Activated naive CD8-positive, alpha-beta T cell treated with anti-CD3 and anti-CD28 coated beads for 36 hours (primary cell): ENCODE measurements at regions not wholly inside any gene's neighbourhood (a gene's known extent, or its start where the extent isn't known, plus 50 kb on each side); places are given as distances from the start of the nearest gene placed in this dataset.
A peak's percentile ranks its signal among the peaks of the same experiment; 100 is the strongest.

ENCODE experiments used
- DNase-seq: peaks from one replicate; pipeline ENCODE4 v3.0.0; 2021
- H3K27ac Mint-ChIP-seq: one replicate; pipeline ENCODE4 v1.8.0; 2022; ENCODE audit warnings: mild to moderate bottlenecking, moderate library complexity, mixed read lengths
- H3K27me3 Mint-ChIP-seq: one replicate; pipeline ENCODE4 v1.8.0; 2022; ENCODE audit warnings: mild to moderate bottlenecking, mixed read lengths
- H3K36me3 Mint-ChIP-seq: one replicate; pipeline ENCODE4 v1.8.0; 2021; ENCODE audit warnings: mild to moderate bottlenecking, mixed read lengths
- H3K4me1 Mint-ChIP-seq: one replicate; pipeline ENCODE4 v1.8.0; 2021; ENCODE audit warnings: mixed read lengths
- H3K4me3 Mint-ChIP-seq: one replicate; pipeline ENCODE4 v1.8.0; 2022; ENCODE audit warnings: mild to moderate bottlenecking, moderate library complexity, mixed read lengths
- H3K9me3 Mint-ChIP-seq: one replicate; pipeline ENCODE4 v1.8.0; 2022; ENCODE audit warnings: mixed read lengths

DNA sequence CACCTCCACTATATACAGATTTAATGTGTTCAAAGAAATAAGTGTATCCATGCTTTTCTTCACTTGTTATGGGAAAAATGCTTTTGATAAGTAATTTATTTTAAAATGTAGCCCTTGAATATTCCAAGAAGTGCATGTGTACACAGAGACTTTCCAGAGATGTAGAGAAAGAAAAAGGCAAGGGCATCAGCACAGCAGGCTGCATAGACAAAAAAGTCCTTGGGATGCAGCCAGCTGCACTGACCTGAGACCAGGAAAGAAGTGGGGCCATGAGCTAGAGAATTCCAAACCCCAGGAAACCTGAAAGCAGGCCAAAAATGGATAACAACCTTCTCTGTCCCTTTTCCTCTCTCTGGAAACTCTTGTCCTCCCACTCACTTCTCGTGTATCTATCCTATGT is 51.6 kb upstream of the PRDM8 start:
- Mint-ChIP-seq H3K4me1 (peaks cover 14% of the 10 kb centered on the region), H3K27me3 (no peaks in the 10 kb centered on the region), H3K27ac (no peak overlapping the region), H3K4me3 (no peak overlapping the region), H3K9me3 (no peaks in the 10 kb centered on the region), H3K36me3 (no peaks in the 10 kb centered on the region)
- DNase-seq: no peak

DNA sequence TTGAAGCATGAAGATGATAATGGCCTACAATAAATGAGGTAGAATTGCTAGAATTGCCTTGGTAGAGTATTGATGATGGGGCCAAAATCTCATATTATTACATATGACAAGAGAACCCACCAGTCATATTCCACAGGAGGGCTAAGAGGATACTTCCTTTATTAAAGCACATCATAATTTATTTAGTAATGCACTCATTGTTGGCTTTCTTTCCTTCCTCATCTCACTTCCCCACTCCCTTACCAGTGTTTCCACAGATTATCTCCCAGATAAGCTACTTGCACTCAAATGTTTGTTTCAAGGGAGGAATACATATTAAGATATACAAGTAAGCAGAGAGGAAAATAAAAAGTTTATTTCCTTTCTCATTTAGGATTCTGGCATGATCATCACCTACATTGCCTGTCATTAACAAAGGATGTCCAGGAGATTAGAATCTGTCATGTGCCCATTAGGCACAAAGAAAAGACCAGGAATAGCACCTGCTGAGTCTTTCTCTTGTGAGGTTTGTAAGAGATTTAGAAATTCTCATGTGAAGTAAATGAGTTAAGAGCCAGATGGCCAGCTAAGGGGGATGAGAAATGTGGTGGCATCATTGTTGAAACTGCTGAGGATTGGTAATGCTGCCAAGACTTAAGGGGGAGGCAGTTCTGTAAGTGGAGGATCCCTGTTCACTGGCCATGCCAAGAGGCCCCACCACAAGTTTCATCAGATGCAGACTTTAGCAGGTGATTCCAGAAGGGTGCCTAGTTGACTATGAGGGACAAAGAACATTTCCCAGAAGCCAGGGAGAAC is 52.4 kb upstream of the PRDM8 start:
- Mint-ChIP-seq H3K36me3 (no peaks in the 10 kb centered on the region), H3K4me1 (peaks cover 21% of the 10 kb centered on the region), H3K27ac (no peak overlapping the region), H3K9me3 (no peaks in the 10 kb centered on the region), H3K27me3 (no peaks in the 10 kb centered on the region), H3K4me3 (no peak overlapping the region)
- no peak for DNase-seq

DNA sequence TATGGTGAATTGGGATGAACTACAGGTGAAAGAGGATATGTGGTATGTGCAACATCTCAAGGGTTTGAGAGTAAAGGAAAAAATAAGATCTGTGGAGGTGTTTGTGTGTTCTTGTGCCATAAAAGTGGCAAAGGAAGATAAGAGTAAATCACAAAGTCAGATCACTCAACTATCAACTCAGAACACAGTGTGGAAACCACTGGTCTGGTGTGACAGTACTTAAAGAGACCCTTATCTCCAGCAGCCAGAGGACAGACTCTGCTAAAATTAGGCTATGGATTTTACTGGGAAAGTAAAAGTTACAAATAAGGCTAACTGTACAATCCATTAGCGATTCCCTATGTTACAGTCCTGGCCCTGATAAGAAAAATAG is 54.0 kb upstream of the PRDM8 start:
- Mint-ChIP-seq H3K4me1 (peaks cover 36% of the 10 kb centered on the region), H3K4me3 (no peak overlapping the region), H3K36me3 (peaks cover 2% of the 10 kb centered on the region), H3K27me3 (no peaks in the 10 kb centered on the region), H3K9me3 (no peaks in the 10 kb centered on the region), H3K27ac (no peak overlapping the region)
- DNase-seq: no peak

DNA sequence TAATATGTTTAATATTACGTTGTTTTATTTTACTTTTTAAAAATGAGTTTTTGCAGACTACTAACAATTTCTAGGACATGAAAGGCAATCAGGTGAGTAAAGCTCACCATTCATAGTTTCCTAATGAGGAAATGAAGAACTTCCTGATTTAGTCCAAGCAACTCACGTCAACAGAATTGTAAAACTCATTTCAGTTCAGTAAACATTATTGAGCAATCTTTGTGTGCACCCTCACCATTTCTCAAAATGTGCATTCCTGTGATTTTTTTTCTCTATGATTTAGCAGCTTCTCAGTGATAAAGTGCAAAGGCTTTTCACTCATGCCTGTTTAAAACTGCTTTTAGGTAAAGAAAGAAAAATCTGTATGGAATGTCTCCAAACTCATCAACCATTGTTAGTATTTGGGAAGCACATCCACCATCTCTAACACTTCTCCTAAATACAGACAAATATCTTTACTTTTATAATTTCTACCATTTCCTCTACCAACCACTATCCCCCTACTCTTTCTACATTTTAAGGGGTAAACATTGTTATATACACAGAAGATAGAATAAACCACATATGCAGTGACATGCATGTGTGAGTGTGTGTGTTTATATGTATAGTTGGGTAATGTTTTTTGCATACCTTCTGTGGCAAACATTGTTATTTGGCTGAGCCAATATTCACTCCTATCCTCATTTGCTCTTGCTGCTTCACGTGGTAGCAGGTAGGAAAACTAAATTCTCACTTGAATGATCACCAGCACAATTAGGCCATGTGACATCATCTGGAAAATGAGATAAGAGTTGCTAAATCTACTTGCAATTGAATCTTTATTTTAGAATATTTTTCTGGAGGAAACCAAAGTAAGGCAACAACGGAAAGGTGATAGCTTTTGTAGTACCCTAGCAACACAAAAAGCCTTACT is 54.7 kb upstream of the PRDM8 start:
- H3K4me1 Mint-ChIP-seq: peaks cover 42% of the 10 kb centered on the region
- H3K36me3 Mint-ChIP-seq: peaks cover 3% of the 10 kb centered on the region
- no peak for DNase-seq
- H3K27me3 Mint-ChIP-seq: no peaks in the 10 kb centered on the region
- H3K4me3 Mint-ChIP-seq: no peak overlapping the region
- no peak overlapping the region for H3K27ac Mint-ChIP-seq
- no peaks in the 10 kb centered on the region for H3K9me3 Mint-ChIP-seq

DNA sequence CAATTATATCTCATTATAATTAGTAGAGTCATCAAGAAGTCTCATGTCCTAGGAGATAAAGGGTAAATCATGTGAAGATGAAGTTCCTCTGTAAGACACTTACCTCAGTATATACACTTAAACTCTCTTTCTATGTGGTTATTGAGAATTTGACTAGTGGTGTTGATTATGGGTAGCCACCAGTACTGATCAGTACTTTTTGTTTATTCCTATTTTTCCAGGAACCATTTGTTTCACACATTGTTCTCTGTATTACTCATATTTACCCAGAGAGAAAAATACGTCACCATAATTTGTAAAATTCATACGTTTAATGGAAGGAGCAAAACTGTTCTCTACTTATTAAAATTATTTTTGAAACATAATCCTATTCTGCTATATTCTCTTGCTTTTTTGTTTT is 55.8 kb upstream of the PRDM8 start:
- Mint-ChIP-seq H3K36me3 (peaks cover 6% of the 10 kb centered on the region), H3K9me3 (no peaks in the 10 kb centered on the region), H3K27ac (no peak overlapping the region), H3K4me3 (no peak overlapping the region), H3K4me1 (peaks cover 46% of the 10 kb centered on the region), H3K27me3 (no peaks in the 10 kb centered on the region)
- no peak for DNase-seq

DNA sequence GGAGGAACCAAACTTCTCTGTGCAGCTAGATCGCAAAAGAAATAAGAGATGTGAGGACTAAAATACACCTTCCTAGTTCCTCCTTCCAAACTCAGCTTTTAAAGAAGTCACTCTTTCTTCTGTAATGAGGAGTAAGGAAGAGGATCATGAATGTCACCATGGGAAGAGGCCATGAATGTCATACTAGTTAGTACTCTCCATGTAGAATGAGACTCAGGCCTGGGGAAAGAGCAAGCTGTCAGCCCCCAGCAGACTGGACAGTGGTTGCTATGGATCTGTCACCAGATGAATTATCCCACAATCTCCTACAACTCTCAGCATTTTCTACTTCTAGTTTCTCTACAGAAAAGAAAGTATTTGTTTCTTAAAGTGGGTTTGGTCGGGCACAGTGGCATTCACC is 57.1 kb upstream of the PRDM8 start:
- Mint-ChIP-seq H3K4me3 (no peak overlapping the region), H3K27me3 (no peaks in the 10 kb centered on the region), H3K36me3 (peaks cover 6% of the 10 kb centered on the region), H3K9me3 (no peaks in the 10 kb centered on the region), H3K27ac (peak overlapping the region; percentile 25), H3K4me1 (peaks cover 49% of the 10 kb centered on the region)
- no peak for DNase-seq

DNA sequence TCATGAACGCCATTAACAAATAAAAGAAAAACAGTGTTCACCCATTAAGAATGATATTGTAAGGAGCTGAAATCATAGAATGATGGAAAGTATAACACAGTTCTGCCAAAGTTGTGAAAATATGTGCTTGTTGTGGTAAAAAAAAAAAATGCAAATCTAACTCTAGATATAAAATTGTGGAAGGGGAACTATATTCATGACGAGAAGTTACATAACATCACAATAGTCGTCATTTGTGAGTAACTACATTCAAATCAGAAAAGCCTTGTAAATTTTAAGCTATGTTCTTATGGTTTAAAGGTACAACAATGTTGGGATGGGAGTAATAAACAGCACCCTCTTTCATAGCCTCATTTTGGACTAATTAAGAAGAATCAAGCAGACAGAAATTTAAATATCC is 57.6 kb upstream of the PRDM8 start:
- H3K4me3 Mint-ChIP-seq: no peak overlapping the region
- H3K36me3 Mint-ChIP-seq: peaks cover 6% of the 10 kb centered on the region
- H3K27me3 Mint-ChIP-seq: no peaks in the 10 kb centered on the region
- H3K27ac Mint-ChIP-seq: peak overlapping the region; percentile 11
- H3K9me3 Mint-ChIP-seq: no peaks in the 10 kb centered on the region
- no peak for DNase-seq
- peaks cover 54% of the 10 kb centered on the region for H3K4me1 Mint-ChIP-seq

DNA sequence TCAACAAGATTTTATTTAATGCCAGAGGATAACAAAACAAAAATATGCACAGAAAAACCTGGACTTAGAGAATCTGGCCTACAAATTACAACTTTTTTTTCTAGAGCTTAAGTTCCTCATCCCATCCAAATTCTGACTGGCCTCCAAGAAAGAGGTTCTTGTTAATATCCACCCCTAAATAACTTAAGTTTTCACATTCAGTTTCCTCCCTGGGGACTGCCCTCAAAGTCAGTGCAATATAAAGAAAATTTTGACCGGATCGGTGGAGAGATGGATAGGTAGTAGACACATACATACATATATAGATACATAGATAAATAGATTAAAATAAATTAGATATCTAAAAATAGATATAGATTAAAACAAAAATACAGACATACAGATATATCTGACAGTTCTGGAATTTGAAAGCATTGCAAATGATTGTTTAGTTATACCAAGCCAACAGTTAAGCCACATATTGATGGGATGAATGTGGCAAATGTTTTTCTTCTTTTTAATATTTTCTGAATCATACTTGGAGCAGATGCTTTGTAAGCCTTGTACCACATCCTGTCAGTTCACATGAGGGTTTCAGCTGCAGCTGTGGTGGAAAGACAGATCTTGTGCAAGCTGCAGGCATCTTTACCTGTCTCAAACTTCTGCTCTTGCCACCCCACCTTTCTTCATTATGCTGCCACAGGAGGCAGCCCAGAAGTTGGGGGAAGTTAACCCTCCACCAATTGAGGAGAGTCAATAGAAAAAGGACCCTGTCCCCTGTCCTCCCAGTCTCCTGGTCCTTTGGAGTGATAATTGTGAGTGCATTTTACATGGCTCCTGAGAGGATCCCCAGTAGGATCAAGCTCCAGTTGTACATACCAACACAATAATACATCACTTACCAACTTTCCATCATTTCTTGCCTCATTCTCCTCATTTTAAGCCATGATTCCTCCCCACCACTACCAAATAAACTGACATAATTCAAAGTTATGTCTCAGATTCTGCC is 58.5 kb upstream of the PRDM8 start:
- Mint-ChIP-seq H3K4me3 (peak overlapping the region; percentile 1), H3K27me3 (no peaks in the 10 kb centered on the region)

DNA sequence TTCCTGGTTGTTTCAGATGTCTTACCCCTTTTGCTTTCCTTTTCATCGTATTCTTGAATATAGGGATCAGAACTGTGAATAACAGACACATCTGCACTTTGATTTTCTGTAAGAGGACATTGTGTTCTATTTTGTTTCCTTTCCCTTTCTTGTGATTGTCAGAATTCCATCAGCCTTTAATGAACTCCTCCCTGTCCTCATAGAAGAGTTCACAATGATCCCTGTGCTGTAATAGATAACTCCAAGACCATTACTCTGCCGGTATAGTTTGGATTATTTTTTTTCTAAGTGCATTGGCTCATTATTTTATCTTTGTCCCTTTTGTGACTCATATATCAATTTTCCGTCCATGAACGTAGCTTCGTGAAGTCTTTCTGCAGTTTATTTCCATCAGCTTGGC is 59.7 kb upstream of the PRDM8 start:
- DNase-seq: no peak
- peak overlapping the region; percentile 2 for H3K4me3 Mint-ChIP-seq
- H3K27me3 Mint-ChIP-seq: no peaks in the 10 kb centered on the region
- peaks cover 50% of the 10 kb centered on the region for H3K4me1 Mint-ChIP-seq
- peaks cover 6% of the 10 kb centered on the region for H3K36me3 Mint-ChIP-seq
- H3K27ac Mint-ChIP-seq: peak overlapping the region; percentile 73
- H3K9me3 Mint-ChIP-seq: no peaks in the 10 kb centered on the region

More for the DNA sequence above, 58.5 kb upstream of the PRDM8 start:
- Mint-ChIP-seq H3K9me3 (no peaks in the 10 kb centered on the region), H3K27ac (peak overlapping the region; percentile 74), H3K36me3 (peaks cover 6% of the 10 kb centered on the region), H3K4me1 (peaks cover 55% of the 10 kb centered on the region)
- peak; percentile 39 for DNase-seq

DNA sequence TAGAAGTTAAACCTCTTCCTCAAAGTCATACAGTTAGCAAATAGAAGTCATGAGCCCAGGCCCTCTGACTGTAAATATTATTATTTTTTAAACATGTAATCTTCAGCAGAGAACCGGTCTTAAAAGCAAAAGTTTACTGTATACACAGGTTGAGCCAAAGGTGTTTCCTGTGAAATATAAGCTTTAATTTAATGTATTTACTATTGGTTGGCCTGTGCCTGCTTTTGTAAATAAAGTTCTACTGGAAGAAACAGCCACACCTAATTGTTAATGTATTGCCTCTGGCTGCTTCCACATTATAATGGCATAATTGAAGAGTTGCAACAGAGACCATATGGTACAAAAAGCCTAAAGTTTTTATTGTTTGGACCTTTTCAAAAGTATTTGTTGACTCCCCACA is 61.0 kb upstream of the PRDM8 start:
- no peak overlapping the region for H3K27ac Mint-ChIP-seq
- peaks cover 6% of the 10 kb centered on the region for H3K36me3 Mint-ChIP-seq
- H3K4me3 Mint-ChIP-seq: no peak overlapping the region
- peaks cover 43% of the 10 kb centered on the region for H3K4me1 Mint-ChIP-seq
- DNase-seq: no peak
- no peaks in the 10 kb centered on the region for H3K9me3 Mint-ChIP-seq
- no peaks in the 10 kb centered on the region for H3K27me3 Mint-ChIP-seq

DNA sequence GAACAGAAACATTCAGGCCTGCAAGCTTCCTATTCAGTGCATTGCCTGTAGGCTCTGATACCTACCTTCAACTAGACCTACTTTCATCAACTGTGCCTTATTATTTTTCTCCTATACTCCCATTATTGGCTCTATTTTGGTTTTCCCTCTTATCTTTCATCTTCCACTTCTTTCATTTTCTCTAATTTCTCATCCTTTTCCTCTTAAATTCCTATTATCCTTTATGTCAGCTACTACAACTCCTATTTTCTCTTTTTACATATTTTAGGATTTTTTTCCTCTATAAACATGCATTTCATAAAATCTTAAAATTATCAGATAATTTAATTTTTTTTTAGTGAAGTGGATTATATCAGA is 61.6 kb upstream of the PRDM8 start:
- no peak overlapping the region for H3K27ac Mint-ChIP-seq
- H3K36me3 Mint-ChIP-seq: peaks cover 6% of the 10 kb centered on the region
- H3K4me1 Mint-ChIP-seq: peaks cover 41% of the 10 kb centered on the region
- H3K4me3 Mint-ChIP-seq: no peak overlapping the region
- H3K27me3 Mint-ChIP-seq: no peaks in the 10 kb centered on the region
- no peak for DNase-seq
- no peaks in the 10 kb centered on the region for H3K9me3 Mint-ChIP-seq

DNA sequence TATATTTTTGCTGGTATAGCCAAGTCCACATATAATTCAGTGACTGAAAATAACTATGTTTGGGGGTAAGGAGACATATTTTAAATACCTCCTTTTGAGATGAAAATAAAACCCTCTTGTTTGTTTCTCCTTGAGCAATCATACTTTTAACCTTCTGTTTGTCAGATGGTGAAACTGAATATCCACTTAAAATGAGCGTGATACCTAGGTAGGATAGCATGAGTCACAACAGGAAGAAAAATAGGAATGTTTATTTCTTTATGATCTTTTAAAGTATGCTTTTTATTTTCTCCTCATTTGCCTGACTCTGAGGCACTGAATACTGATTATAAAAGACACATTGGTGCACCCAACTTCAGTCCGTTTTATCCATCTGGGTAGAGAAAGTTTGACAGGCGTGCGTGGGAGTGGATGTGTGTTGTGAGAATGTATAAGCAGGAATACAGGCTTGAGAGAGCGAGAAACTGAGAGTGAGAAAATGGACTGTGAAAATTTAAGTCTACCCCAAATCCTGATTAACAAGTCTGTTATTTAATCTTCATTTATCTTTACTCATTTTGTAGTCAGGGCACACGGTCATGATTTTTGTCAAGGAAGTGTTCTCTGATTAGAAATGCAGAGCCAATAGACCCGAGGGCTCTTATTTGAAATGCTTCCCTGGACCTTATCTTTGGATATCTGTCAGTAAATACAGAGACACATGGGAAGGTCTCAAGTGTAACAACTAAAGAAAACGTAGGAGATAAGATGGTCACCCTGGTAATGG is 62.1 kb upstream of the ANTXR2 start:
- no peak for DNase-seq
- H3K4me3 Mint-ChIP-seq: no peak overlapping the region
- H3K27me3 Mint-ChIP-seq: no peaks in the 10 kb centered on the region
- H3K36me3 Mint-ChIP-seq: peaks cover 6% of the 10 kb centered on the region
- H3K4me1 Mint-ChIP-seq: peaks cover 37% of the 10 kb centered on the region
- H3K9me3 Mint-ChIP-seq: no peaks in the 10 kb centered on the region
- H3K27ac Mint-ChIP-seq: no peak overlapping the region

DNA sequence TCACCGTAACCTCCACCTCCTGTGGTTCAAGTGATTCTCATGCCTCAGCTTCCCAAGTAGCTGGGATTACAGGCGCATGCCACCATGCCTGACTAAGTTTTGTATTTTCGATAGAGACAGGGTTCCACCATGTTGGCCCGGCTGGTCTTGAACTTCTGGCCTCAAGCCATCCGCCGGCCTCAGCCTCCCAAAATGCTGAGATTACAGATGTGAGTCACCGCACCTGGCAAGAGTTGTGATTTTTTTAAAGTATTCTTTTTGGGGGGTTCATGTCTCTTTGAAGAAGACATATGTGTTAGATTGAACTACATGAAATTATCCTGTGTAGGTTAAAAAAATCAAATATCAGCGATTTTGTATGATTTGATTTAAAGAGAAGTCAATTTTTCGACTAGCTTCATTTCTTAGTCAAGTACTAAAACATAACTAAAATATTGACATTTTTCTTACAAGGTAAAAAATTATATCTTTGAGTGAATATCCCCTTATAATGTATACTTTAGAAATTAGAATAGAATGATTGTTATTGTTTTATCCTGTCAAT is 60.3 kb upstream of the ANTXR2 start:
- Mint-ChIP-seq H3K36me3 (peaks cover 4% of the 10 kb centered on the region), H3K9me3 (no peaks in the 10 kb centered on the region), H3K27me3 (no peaks in the 10 kb centered on the region), H3K4me1 (peaks cover 30% of the 10 kb centered on the region), H3K4me3 (no peak overlapping the region), H3K27ac (no peak overlapping the region)
- no peak for DNase-seq

DNA sequence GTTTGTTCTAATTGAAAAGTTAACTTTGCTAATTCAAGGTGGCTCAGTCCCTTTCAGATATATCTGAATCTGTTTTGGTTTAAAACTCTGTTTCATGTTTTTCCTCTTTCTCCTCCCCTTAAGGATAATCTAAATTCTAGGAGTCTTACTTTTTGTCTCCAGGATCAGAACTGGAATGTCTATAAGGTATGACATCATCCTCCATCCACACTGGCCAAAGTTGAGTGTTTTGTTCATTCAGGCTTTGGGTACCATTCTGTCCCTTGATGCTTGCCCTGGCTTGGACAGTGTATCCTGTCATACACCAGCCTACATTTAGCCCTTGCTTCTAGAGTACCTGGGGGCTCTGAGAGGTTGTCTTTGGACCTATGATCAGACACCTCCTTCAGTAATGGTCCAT is 56.8 kb upstream of the ANTXR2 start:
- H3K4me1 Mint-ChIP-seq: peaks cover 41% of the 10 kb centered on the region
- H3K36me3 Mint-ChIP-seq: no peaks in the 10 kb centered on the region

More for the DNA sequence above, 56.8 kb upstream of the ANTXR2 start:
- no peak for DNase-seq
- H3K27ac Mint-ChIP-seq: no peak overlapping the region
- no peaks in the 10 kb centered on the region for H3K27me3 Mint-ChIP-seq
- H3K9me3 Mint-ChIP-seq: no peaks in the 10 kb centered on the region
- H3K4me3 Mint-ChIP-seq: no peak overlapping the region
